HG02973 (cell line): ENCODE measurements at regions not wholly inside any gene's neighbourhood (a gene's known extent, or its start where the extent isn't known, plus 50 kb on each side); places are given as distances from the start of the nearest gene placed in this dataset.

ENCODE experiments used
- ATAC-seq: cut with Tn5 transposase; IDR thresholded peaks from one replicate; pipeline ENCODE4 v1.9.1; 2021; ENCODE audit warnings: moderate library complexity; ENCODE audit not compliant: unreplicated experiment

DNA sequence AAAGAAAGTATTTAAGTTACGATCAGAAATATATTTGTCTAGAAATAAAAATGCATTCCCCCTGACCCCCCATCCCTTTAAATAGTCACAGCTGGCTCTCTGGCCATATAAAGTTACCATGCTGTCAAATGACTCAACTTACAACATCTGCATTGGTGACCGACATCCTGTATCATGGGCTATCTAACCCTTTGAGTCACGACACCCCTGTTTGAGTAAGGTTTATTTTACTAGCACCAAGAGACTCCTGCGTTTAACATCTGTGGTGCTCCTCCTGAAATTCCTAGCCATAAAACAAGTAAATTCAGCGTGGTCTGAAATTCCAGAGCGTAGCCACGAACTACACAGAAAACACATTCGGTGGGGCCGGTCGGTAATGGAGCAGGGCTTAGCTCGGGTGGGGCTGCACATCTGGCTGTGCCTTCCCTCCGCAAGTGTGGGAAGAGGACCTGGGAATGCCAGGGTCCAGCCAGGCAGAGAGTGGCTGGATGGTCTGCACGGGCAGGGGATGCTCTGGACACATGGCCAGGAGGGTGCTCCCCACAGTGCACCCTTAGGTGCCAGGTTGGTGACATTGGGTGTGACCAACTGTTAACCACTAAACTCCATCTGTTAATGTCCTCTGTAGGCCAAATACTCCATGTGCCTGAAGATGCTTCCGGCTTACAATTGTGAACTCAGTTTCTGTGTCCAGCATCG lies 53.0 kb upstream of the CLDN14 start:
- no peak for ATAC-seq

DNA sequence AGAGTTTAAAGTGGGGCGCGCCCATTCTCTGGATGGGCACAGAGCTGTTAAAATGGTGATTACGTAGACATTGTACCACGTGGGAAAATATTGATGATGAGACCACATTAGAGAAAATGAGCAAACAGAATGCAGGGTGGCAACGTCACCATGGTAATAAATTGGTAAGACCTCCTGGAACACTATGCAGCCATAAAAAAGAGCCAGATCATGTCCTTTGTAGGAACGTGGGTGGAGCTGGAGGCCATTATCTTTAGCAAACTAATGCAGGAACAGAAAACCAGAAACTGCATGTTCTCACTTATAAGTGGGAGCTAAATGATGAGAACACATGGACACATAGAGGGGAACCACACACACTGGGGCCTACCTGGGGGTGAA lies 53.5 kb upstream of the CLDN14 start:
- no peak for ATAC-seq

DNA sequence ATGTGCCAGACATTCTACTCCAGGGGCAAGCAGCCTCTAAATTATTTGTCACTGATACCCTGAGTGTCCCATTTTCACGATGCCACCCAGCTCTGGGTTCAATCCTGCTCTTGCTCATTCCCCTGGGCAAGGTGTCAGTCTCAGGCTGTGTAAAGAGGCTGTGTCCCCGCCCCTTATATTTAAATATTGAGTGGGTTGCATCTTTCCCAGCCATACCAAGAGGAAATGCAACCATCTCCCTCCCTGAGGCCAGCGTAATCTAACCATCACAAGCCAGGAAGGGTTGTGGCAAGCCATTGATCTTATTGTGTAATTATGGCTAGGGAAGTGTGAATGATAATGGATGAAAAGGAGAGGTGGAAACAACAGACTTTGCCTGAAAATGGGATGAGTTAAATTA lies 54.7 kb upstream of the CLDN14 start:
- ATAC-seq: no peak

DNA sequence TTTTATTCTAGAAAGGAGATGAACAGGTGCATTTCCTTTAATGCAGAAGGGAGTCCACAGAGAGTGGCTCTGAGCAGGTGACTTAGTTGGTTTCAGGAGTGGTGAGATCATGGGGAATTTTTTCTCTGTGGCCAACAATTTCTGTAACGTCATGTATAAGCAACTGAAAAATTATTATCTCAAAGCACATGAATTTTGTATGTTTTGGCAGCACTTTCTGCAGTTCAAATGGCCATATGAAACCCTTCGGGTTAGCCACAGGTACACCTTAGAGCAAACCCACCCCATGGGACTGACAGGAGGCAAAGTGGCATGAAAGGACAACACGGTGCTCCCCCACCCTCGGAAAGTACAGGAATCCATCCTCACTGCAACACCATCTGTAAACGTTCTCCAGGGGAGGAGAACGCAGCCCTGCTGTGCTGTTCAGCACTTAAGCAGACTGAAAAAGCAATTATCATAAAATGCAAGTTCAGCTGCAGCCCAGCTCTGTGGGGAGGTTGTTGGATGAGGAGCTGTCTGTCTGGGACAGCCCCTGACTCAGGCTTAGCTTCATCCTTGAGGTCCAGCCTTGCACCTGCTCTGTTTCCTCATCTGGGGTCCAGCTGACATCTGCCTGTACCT lies 55.8 kb upstream of the CLDN14 start:
- peak; percentile 71 for ATAC-seq

DNA sequence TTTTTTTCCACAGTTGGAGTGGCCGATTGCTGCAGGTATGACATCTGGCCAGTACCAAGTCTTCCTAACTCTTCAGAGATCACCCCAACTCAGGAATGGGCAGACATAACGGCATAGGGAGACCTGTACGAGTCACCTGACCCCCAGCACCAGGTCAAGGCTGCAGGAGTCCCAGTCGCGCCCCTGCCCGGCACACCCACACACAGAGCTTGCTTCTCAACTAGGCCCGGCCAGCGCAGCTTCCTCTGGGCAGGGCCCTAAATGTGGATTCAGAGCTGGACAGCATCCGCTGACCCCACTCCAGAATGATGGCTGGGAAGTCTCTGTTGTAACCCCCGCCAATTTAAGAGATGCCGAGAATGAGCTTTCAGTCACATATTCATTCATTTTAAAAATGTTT lies 58.8 kb upstream of the CLDN14 start:
- no peak for ATAC-seq

DNA sequence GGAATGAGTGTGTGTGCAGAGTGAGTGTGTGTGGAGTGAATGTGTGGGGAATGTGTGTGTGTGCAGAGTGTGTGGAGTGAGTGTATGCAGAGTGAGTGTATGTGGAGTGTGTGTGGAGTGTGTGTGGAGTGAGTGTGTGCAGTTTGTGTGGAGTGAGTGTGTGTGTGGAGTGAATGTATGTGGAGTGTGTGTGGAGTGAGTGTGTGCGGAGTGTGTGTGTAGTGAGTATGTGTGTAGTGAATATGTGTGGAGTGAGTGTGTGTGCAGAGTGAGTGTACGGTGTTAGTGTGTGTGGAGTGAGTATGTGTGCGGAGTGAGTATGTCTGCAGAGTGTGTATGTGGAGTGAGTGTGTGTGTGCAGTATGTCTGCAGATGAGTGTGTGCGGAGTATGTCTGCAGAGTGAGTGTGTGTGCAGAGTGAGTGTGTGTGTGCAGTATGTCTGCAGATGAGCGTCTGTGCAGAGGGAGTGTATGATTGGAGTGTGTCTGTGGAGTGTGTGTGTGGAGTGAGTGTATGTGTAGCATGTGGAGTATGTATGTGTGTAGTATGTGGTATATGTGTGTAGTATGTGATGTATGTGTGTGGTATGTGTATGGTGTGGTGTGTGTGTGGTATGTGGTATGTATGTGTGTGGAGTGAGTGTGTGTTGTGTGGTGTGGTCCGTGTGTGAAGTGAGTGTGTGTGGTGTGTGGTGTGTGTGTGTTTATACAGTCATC lies 59.7 kb upstream of the CLDN14 start:
- no peak for ATAC-seq

DNA sequence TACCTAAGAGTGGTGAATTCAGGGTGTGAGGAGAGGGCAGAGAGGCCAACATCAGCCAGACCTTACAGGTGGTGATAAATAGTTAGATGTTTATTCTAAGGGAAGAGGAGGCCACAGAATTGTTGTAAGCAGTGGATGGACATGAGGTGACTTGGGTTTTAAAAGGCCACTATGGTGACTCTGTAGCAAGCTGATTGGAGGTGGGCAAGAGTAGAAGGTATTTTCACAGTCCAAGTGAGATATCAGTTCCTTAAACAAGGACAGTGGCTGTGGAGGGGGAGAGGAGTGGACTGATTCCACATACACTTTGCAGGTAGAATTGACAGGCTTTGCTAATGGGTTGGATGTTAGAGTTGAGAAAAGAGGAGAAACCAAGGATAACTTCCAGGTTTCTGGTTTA lies 60.8 kb upstream of the CLDN14 start:
- ATAC-seq: no peak

DNA sequence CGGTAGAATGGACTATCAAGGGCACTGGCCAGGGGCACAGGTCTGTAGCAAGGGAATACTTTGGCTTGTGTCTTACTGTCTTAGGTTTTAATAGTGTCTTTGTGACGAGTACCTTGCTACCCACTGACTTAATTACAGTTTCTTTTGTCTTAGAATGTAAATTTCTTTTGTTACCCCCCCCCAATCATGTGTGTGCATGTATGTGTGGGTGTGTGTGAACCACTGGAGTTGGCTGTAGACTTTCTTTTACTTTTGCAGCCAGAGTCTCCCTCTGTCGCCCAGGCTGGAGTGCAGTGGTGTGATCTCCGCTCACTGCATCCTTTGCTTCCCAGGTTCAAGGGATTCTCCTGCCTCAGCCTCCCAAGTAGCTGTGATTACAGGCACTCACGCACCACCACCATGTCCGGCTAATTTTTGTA lies 61.8 kb upstream of the CLDN14 start:
- no peak for ATAC-seq

DNA sequence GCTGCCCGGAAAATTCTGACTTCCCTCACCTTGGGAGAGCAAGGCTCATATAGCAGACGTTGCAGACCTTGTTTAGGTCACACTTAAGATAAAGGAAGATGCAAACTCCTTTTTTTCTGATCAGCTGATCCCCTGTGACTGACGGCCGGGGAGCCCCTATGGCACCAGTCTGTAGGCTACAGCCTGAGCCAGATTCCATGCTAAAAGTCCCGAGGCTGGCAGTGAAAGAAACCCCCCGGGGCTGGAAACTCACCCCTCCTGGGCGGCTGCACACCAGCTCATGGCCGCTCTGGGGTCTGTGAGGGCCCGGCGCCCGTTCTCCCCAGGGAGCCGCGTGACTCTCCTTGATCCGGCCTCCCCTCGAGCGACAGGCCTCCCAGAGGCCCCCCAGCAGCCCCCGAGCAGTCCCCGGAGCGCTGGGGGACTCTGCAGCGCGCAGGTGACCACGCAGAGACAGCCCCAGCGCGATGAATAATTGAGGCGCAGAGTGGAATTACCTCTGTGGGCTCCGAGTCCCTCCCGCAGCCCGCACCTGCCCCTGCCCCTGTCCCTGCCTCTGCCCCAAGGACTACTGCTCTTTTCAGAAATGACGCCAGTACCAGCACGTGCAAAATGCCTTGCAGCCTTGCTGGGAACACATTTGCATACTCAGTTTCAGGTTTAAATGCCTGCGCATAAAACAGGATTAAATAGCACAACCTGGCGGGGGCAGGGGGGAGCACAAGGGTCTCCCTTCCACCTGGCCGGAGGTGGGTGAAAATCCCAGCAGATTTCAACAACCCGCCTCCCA lies 62.6 kb upstream of the CLDN14 start:
- peak; percentile 49 for ATAC-seq

DNA sequence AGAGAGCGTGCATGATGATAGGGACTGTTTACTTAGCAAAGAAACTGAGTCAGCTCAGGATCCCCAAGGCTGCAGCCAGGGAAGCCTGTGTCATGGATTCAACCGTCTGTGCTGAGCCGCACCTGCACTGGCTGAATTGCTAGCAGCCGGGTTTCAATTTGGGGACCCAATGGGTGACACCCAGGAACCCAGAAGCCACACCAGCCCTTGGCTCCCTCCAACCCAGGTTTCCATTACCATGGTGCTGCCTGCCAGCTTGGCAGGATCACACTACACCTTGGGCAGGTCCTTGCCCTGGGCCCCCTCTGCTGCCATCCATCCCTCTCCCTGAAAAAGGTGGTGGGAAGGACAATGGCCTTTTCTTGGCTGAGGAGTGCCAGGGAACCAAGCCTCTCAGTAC lies 64.0 kb upstream of the CLDN14 start:
- no peak for ATAC-seq

DNA sequence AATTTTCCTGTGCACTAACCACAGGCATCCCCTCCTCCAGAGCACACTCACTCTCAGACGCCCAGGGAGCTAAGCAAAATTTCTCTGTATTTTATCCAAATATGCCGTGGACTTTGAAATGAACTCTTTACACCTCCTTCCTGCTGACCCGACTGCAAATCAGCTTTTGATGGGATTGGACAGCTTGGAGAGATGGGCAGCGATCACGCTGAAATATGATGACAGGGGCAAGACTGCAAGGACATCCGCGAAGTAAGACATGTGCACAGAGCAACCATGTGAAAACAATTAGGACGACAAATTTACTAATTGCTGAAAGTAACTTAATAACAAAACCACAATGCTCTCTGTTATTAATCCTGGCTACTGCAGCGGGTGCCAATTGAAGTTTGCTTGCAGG lies 64.6 kb upstream of the CLDN14 start:
- no peak for ATAC-seq

DNA sequence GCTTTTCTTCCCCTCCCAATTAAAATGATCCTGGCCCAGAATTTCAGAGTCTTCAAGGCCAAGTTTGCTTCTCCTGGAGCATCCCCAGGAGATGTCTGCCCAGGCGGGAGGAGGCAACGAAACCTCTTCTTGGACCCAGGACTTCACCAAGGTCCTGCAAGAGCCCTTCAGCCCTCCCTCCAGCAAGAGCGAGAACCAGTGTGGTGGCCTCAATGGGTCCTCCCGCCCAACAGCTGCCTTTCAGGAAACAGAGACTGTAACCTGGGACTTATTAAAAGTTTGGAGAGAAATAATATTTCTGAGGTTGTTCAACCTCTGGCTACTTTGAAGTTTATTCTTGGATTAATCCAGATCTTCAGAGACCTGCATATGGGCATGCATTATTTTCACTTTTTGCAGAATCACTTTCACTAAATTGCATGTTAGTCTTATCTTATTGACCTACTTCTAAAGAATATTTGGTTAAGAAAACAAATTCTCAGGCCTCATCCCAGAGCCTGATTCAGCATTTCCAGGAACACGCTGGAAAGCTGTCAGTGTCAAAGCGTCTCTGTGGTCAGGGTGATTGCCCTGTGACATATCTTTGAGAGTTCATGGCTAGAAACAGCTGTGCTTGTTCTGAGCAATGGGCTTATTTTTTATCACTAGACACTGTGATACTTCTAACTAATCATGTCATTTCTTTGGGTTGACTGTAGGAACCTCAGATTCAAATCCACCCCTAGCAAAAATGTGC lies 66.0 kb upstream of the CLDN14 start:
- no peak for ATAC-seq

DNA sequence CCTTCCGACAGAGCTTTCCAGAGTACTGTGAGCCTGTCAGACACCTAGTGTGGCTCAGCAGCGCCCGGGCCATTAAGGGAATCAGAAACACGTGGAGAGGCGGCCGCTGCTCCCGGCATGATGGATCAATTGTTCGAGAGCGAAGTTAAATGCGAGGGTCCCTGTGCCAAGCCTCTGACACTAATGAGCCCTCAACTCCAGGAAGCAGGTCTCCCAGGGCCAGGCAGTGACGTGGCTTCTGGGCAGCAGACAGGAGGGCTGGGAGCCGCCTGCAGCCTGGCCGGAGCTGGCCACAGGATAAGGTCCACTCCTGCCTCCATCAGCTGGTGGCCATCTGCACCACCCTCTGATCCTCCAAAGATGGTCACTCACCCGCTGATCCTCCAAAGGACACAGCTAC lies 67.5 kb upstream of the CLDN14 start:
- no peak for ATAC-seq

DNA sequence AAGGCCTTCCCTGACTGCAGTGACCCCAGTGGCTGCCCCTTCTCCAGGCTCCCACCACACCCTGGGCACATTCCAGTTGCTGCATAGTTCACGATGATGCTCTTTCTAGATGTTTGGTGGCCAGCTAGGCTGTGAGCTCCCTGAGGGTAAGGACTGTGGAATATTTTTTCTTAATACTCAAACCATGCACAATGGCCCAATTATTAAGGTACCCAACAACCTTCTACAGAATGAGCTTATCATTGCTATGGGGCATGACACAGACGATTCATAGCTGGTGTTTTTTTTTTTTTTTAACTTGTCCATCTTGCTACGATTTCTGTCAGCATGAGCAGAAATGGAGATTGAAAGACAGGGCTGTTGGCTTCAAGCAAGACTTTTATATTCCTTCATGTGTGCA lies 68.9 kb upstream of the CLDN14 start:
- ATAC-seq: no peak

DNA sequence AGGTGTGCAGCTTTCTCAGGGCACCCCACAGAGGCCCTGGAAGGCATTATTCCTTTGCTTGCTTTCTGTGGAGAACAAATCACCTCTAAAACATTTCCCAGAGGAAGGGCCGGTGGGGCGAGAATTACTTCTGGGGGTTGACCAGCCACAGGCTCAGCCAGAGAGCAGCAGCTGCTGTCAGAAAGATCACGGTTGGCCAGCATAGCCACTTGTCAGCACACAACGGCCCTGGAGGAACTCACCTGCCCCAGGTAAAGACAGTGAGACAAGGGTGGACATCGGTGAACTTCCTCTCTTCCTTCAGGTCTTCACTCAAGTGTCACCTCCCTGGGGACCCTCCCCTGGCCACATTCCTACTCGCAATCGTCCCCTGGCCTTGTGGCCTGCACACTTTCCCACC lies 69.5 kb upstream of the CLDN14 start:
- ATAC-seq: no peak

DNA sequence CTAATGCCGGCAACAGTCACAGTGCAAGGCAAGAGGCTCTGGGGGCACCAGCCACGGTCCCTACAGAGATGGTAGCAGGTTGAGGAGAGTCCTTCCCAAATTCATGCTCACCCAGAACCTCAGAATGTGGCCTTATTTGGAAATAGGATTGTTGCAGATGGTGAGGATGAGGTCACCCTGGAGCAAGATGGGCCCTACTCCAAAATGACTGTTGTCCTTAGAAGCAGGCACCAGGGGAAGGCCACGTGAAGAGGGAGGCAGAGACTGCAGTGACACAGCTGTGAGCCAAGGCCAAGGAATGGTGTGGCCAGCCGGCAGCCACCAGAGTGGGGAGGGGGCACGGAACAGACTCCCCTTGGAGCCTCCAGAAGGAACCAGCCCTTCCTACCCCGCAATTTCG lies 70.8 kb upstream of the CLDN14 start:
- ATAC-seq: no peak

DNA sequence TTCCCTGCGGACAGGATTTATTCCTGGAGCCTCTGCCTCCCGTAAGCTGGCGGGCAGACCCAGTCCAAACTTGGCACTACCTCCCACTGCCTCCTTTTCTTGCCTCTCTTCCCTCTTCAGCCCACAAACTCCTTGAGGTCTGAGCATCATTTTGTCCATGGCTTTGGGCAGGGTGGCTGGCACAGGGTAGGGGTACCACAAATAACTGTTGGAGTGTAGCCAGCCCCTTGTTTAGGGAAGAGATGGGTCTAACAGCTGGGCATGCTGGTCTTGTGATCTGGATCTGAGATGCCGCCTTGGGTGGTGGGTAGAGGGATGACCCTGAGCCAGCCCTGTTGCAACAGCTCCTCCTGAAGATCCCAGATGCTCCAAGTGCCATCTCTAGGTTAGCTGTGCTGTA lies 71.4 kb upstream of the CLDN14 start:
- no peak for ATAC-seq

DNA sequence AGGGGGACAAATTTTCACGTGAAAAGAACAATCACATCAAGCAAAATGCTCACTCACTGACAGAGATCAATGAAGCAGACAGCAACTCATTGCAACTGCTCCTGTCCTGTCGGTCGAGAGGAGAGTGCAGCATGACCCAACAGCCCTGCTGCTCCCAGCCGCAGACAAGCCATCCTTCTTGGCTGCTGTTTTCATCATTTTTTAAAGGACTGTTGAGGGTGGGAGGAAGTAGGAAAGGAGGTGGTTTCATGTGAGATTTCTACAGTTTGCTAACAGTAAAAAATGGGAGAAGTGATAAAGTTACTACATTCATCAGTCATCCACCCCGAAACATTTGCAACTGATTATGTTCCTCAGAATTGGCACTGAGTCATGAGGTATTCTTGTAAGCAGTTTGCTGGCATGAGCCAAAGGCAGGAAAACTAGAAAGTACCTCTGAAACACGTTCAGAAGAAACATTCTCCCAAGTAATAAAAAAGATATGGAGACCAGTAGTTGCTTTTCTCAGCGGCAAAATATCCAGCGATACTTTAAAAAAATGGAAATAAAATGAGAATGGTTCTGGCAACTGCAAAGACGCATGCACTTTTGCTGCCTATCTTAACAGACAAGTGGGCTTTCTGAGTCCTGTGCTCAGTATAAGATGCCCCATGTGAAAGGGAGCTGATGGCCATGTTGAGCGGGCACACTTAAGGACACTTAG lies 72.0 kb upstream of the CLDN14 start:
- ATAC-seq: no peak

DNA sequence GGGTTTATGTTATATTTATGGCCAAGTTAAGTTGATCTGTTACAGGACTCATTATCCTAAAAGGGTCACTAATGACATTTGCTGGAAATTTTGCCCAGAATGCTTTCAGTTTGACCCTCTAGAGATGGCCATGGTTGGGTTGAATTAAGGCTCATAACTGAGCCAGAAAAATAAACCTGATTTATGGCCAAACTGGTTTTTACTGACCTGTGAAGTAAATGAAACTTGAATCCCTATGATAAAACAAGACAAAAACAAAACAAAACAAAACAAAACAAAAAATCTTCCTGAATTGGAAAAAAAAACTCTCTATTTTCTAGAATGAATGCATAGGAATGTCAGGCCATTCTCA lies 72.5 kb upstream of the CLDN14 start:
- ATAC-seq: no peak

DNA sequence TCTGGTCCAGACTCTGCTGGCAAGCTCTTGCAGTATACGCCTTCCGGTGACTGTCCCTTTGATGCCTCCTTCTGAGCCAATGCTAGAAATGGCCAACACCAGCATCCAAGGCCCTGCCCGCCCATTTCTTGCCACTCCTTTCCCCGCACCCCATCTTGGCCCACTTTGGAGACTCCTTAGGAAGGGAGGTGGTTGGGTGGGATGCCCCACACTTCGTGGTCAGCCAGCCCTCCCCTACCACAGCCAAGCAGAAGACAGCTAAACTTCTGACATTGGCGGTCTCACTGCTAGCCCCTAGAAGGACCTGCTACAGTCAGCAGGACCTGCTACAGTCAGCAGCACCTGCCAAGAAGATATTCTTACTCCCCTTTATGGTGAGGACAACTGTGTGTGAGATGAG lies 73.5 kb upstream of the CLDN14 start:
- no peak for ATAC-seq
